IMR-90 (cell line): ENCODE measurements at regions not wholly inside any gene's neighbourhood (a gene's known extent, or its start where the extent isn't known, plus 50 kb on each side); places are given as distances from the start of the nearest gene placed in this dataset.
"Not testable (repeated sequence)": the region's sequence is repeated elsewhere in the genome, so short reads cannot be mapped to it uniquely, and the experiment has no call there.

Source experiments
- ATAC-seq: fragments of 200-7000 bp; cut with Tn5 transposase; 2 replicates; pipeline ENCODE4 v1.9.1; 2020; ENCODE audit warnings: low read depth, mild to moderate bottlenecking, moderate library complexity
- BruUV-seq: library from RNA; stranded (reverse); fragments of 400-500 nt; replicated peaks from 2 replicates; lab custom pipeline; 2021; lab: Mats Ljungman, UMichigan
- CTCF ChIA-PET: fragments of 300-600 bp; formaldehyde crosslinking; extraction: SDS; loops from one replicate; lab custom pipeline; 2021; ENCODE audit warnings: antibody characterized with exemption; lab: Yijun Ruan, JAX
- POLR2A ChIA-PET: fragments of 300-600 bp; sonication (Branson Sonifier 250); formaldehyde crosslinking; loops from one replicate; lab custom pipeline; 2022; ENCODE audit warnings: antibody characterized with exemption; ENCODE audit not compliant: unreplicated experiment; lab: Charles Lee
- DNase-seq: peaks from one replicate; pipeline ENCODE4 v3.0.0; 2013
- H2AFZ ChIP-seq: replicated peaks from 2 replicates; pipeline ENCODE3; 2013; ENCODE audit warnings: low read length, mild to moderate bottlenecking; ENCODE audit not compliant: poor library complexity
- H2AK5ac ChIP-seq: 2 replicates; pipeline ENCODE4 v1.6.1; 2013; ENCODE audit warnings: low read depth, low read length, inconsistent platforms
- H2AK9ac ChIP-seq: replicated peaks from 2 replicates; pipeline ENCODE3; 2013; ENCODE audit warnings: mild to moderate bottlenecking, low read depth, low read length, moderate library complexity; ENCODE audit not compliant: poor library complexity
- H2BK120ac ChIP-seq: 2 replicates; pipeline ENCODE4 v1.6.1; 2013; ENCODE audit warnings: low read depth, low read length, inconsistent platforms
- H2BK15ac ChIP-seq: 3 replicates; pipeline ENCODE4 v1.6.1; 2013; ENCODE audit warnings: low read depth, low read length, inconsistent platforms
- H2BK20ac ChIP-seq: 2 replicates; pipeline ENCODE4 v1.6.1; 2013; ENCODE audit warnings: low read depth, mild to moderate bottlenecking, inconsistent platforms, low read length, moderate library complexity
- H2BK5ac ChIP-seq: 2 replicates; pipeline ENCODE4 v1.6.1; 2013; ENCODE audit warnings: mild to moderate bottlenecking, low read depth, low read length, inconsistent platforms; ENCODE audit not compliant: poor library complexity, severe bottlenecking
- H3K14ac ChIP-seq: replicated peaks from 2 replicates; pipeline ENCODE4 v1.6.1; 2013; ENCODE audit warnings: low read depth, low read length, inconsistent platforms
- H3K18ac ChIP-seq: 2 replicates; pipeline ENCODE4 v1.6.1; 2013; ENCODE audit warnings: low read depth, low read length, control low read depth
- H3K23ac ChIP-seq: 2 replicates; pipeline ENCODE4 v1.6.1; 2013; ENCODE audit warnings: low read depth, low read length, inconsistent platforms
- H3K27ac ChIP-seq: 2 replicates; pipeline ENCODE4 v1.5.1; 2013; ENCODE audit warnings: mild to moderate bottlenecking, control low read depth, low read length; ENCODE audit not compliant: insufficient read depth
- H3K27me3 ChIP-seq: 2 replicates; pipeline ENCODE4 v1.6.1; 2013; ENCODE audit warnings: low read length; ENCODE audit not compliant: control insufficient read depth, insufficient read depth
- H3K36me3 ChIP-seq: 2 replicates; pipeline ENCODE4 v1.6.1; 2013; ENCODE audit warnings: low read length, mixed read lengths; ENCODE audit not compliant: control insufficient read depth, insufficient read depth
- H3K4ac ChIP-seq: 2 replicates; pipeline ENCODE4 v1.6.1; 2013; ENCODE audit warnings: low read depth, low read length, inconsistent platforms
- H3K4me1 ChIP-seq: 2 replicates; pipeline ENCODE4 v1.6.1; 2013; ENCODE audit warnings: low read length, mixed read lengths; ENCODE audit not compliant: control insufficient read depth, insufficient read depth
- H3K4me2 ChIP-seq: 2 replicates; pipeline ENCODE4 v1.6.1; 2013; ENCODE audit warnings: low read depth, mild to moderate bottlenecking, control low read depth, low read length, moderate library complexity
- H3K4me3 ChIP-seq: 2 replicates; pipeline ENCODE4 v1.5.1; 2013; ENCODE audit warnings: low read depth, mild to moderate bottlenecking, control low read depth, low read length, moderate library complexity; ENCODE audit not compliant: insufficient read depth
- H3K56ac ChIP-seq: 2 replicates; pipeline ENCODE4 v1.6.1; 2013; ENCODE audit warnings: low read length, inconsistent platforms; ENCODE audit not compliant: insufficient read depth; ENCODE audit errors: extremely low read depth
- H3K79me1 ChIP-seq, 2 experiments: 2 replicates each; pipeline ENCODE4 v1.6.1; 2013; ENCODE audit warnings: low read length in 2 of 2, inconsistent platforms in 1 of 2, low read depth in 1 of 2
- H3K9ac ChIP-seq: 2 replicates; pipeline ENCODE4 v1.6.1; 2013; ENCODE audit warnings: low read depth, low read length, control low read depth
- H3K9me1 ChIP-seq: 2 replicates; pipeline ENCODE4 v1.6.1; 2013; ENCODE audit warnings: low read length, inconsistent platforms; ENCODE audit not compliant: insufficient read depth
- H3K9me3 ChIP-seq: 2 replicates; pipeline ENCODE4 v1.6.1; 2013; ENCODE audit warnings: low read length; ENCODE audit not compliant: control insufficient read depth, insufficient read depth
- H4K20me1 ChIP-seq: 2 replicates; pipeline ENCODE4 v1.6.1; 2013; ENCODE audit warnings: low read length, inconsistent platforms; ENCODE audit not compliant: insufficient read depth
- H4K5ac ChIP-seq: 2 replicates; pipeline ENCODE4 v1.6.1; 2013; ENCODE audit warnings: mild to moderate bottlenecking, low read depth, low read length, control low read depth
- H4K8ac ChIP-seq, 2 experiments: 2 replicates each; pipeline ENCODE4 v1.6.1; 2013; ENCODE audit warnings: low read depth in 2 of 2, low read length in 2 of 2, control low read depth in 1 of 2, inconsistent platforms in 1 of 2
- H4K91ac ChIP-seq: 2 replicates; pipeline ENCODE4 v1.6.1; 2013; ENCODE audit warnings: low read depth, low read length, inconsistent platforms; ENCODE audit not compliant: insufficient read depth
- WGBS, 2 experiments: methylation state at CpG; one replicate each; pipeline versions ENCODE4 v1.1.5 to v1.1.7; 2013; ENCODE audit warnings: missing lambda C conversion rate in 2 of 2; ENCODE audit not compliant: insufficient read length in 1 of 2; ENCODE audit errors: extremely low coverage in 2 of 2; 5-methylcytosine and 5-hydroxymethylcytosine counted together
- dilution Hi-C: fragments of 300-500 bp; cut with HindIII; formaldehyde crosslinking; loops from one replicate; pipeline ENCODE4 v1.14.3; 2018; ENCODE audit warnings: low sequenced_read_pairs; ENCODE audit not compliant: unreplicated experiment
- in situ Hi-C: fragments of 300-500 bp; cut with MboI; formaldehyde crosslinking; loops from 3 replicates; pipeline ENCODE4 v1.14.3; 2019; ENCODE audit warnings: low sequenced_read_pairs, inconsistent platforms, mixed read lengths
- intact Hi-C: fragments of 100-400 bp; cut with micrococcal nuclease; formaldehyde crosslinking; loops from 2 replicates; pipeline ENCODE4 v1.10.0; 2022

DNA sequence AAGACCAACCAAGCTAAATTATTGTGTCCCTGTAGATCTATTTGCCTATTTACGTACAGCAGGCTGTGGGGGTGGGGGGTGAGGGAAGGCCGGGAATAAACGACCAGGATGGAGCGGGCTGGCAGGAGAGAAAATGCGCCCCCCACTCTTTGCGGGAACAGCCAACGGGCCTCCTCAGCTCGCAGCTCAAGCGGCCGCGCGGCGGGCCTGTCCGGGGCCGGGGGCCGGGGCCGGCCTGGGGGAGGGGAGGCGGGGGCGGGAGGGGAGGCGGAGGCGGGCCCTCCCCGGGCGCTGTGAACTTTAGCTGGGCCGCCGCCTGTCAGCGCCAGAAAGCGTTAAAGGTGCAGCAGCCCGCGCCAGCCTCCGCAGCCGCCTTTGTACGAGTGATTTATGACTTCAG, 679.1 kb downstream of the SPATA31A7 start:
- H2BK5ac ChIP-seq, H2BK120ac ChIP-seq, H3K36me3 ChIP-seq, H3K4ac ChIP-seq, intact Hi-C loops, H3K9me3 ChIP-seq, ATAC-seq, H4K91ac ChIP-seq, in situ Hi-C loops, H2AK9ac ChIP-seq, H2AFZ ChIP-seq, H3K18ac ChIP-seq, CTCF ChIA-PET, H3K27ac ChIP-seq, H3K23ac ChIP-seq, H3K14ac ChIP-seq, H3K27me3 ChIP-seq, H4K5ac ChIP-seq, H2BK20ac ChIP-seq, BruUV-seq, DNase-seq, H4K8ac ChIP-seq, H3K79me1 ChIP-seq, H4K20me1 ChIP-seq, H3K4me2 ChIP-seq, H3K9ac ChIP-seq, H3K4me3 ChIP-seq, POLR2A ChIA-PET, H3K4me1 ChIP-seq, H2BK15ac ChIP-seq, dilution Hi-C loops, H2AK5ac ChIP-seq, H3K56ac ChIP-seq, H3K9me1 ChIP-seq: not testable (repeated sequence)
- WGBS, 2 experiments: no CpG with 5 or more reads among the region's 32 CpGs

DNA sequence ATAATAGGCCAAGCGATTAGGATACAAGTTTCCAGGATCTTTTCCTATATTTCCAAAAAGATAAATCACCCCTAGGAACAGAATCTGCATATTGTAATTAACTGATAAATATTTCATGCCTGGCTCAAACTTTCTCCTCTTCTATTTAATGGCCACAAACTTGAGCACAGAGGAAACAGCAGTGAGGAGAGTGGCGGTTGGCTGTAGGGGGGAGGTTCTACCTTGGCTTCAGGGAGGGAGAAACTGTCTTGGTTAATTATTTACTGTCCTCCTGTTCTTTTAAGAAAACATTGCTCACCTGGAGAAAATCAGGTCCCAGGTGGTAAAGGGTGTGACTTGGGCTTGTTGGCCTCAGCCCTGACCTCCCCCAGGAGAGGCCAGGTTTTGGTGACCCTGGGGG, 682.5 kb downstream of the SPATA31A7 start:
- H2BK15ac ChIP-seq, H3K36me3 ChIP-seq, H3K27ac ChIP-seq, in situ Hi-C loops, dilution Hi-C loops, H2AK9ac ChIP-seq, H2BK5ac ChIP-seq, H3K18ac ChIP-seq, H4K8ac ChIP-seq, CTCF ChIA-PET, H2BK20ac ChIP-seq, H3K56ac ChIP-seq, H4K20me1 ChIP-seq, H3K27me3 ChIP-seq, ATAC-seq, H4K5ac ChIP-seq, H3K9me1 ChIP-seq, POLR2A ChIA-PET, H3K4me1 ChIP-seq, H3K4me3 ChIP-seq, H3K9me3 ChIP-seq, H4K91ac ChIP-seq, H3K4ac ChIP-seq, H2BK120ac ChIP-seq, intact Hi-C loops, H3K4me2 ChIP-seq, H3K9ac ChIP-seq, H3K23ac ChIP-seq, DNase-seq, H2AK5ac ChIP-seq, H2AFZ ChIP-seq, H3K14ac ChIP-seq, BruUV-seq, H3K79me1 ChIP-seq: not testable (repeated sequence)
- no CpG with 5 or more reads among the region's 2 CpGs for WGBS, 2 experiments
